ENCODE measurements at regions not wholly inside any gene's neighbourhood (a gene's known extent, or its start where the extent isn't known, plus 50 kb on each side); places are given as distances from the start of the nearest gene placed in this dataset.

DNA sequence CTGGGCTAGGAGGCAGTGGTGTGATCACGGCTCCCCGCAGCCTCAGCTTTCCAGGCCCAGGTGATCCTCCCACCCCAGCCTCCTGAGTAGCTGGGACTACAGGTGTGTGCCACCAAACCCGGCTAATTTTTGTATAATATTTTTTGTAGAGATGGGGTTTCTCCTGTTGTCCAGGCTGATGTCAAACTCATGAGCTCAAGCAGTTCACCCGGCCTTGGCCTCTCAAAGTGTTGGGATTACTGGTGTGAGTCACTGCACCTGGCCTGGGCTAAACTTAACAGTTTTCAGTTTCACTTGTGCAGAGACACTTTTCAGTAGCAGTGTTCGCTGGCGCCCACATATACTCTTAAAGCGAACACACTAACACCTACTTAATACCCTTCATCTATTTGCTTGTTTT lies 205.6 kb upstream of the ZNF608 start:
- 95 to 98% methylated on average over 7 of the region's 7 CpGs for whole genome bisulfite sequencing, 2 donors
- H3K36me3 ChIP-seq = no peaks in the 10 kb centered on the region
- H3K27ac ChIP-seq = no peak overlapping the region
- no peak overlapping the region for H3K4me3 ChIP-seq
- H3K4me1 ChIP-seq = peaks cover 0 to 12% (median 0%) of the 10 kb centered on the region in 4 donors
- TF ChIP-seq, protein P1, sequence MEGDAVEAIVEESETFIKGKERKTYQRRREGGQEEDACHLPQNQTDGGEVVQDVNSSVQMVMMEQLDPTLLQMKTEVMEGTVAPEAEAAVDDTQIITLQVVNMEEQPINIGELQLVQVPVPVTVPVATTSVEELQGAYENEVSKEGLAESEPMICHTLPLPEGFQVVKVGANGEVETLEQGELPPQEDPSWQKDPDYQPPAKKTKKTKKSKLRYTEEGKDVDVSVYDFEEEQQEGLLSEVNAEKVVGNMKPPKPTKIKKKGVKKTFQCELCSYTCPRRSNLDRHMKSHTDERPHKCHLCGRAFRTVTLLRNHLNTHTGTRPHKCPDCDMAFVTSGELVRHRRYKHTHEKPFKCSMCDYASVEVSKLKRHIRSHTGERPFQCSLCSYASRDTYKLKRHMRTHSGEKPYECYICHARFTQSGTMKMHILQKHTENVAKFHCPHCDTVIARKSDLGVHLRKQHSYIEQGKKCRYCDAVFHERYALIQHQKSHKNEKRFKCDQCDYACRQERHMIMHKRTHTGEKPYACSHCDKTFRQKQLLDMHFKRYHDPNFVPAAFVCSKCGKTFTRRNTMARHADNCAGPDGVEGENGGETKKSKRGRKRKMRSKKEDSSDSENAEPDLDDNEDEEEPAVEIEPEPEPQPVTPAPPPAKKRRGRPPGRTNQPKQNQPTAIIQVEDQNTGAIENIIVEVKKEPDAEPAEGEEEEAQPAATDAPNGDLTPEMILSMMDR (IDR thresholded peaks at IDR 0.05) = no peak
- TF ChIP-seq POLR2A (IDR thresholded peaks at IDR 0.05) (no peak), EP300 (IDR thresholded peaks at IDR 0.05) (no peak)
- no peak for DNase-seq (ENCODE audit: low spot score in 2 of 2)
- no peaks in the 10 kb centered on the region for H3K9me3 ChIP-seq
- H3K27me3 ChIP-seq = no peaks in the 10 kb centered on the region

DNA sequence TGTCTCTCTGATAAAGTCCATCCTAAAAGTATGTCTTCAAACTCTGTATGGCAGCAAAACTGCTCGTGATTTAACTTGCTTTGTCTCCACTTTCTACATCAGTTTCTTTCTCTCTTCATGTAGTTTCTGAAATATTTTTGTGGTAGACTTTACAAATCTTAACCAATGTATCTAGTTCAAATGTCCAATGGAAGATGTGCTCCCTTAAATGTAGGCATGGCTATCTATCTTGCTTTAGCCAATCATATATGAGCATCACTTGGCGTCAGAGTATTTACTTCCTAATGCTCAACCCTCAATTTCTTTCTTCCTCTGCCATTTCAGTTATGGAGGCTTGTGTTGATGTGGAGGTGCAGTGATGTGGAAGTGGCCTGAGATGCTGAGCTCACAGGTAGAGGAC lies 206.1 kb upstream of the ZNF608 start:
- H3K9me3 ChIP-seq = no peaks in the 10 kb centered on the region
- H3K27me3 ChIP-seq = no peaks in the 10 kb centered on the region
- H3K4me3 ChIP-seq = no peak overlapping the region
- no peak for DNase-seq (ENCODE audit: low spot score in 2 of 2)
- 97 to 98% methylated on average over 2 of the region's 2 CpGs for WGBS, 2 donors
- H3K4me1 ChIP-seq = peaks cover 0 to 12% (median 0%) of the 10 kb centered on the region in 4 donors
- H3K27ac ChIP-seq = no peak overlapping the region
- no peak for TF ChIP-seq EP300 (IDR thresholded peaks at IDR 0.05)
- TF ChIP-seq, protein P1 (IDR thresholded peaks at IDR 0.05) = no peak
- no peak for TF ChIP-seq POLR2A (IDR thresholded peaks at IDR 0.05)
- H3K36me3 ChIP-seq = no peaks in the 10 kb centered on the region

DNA sequence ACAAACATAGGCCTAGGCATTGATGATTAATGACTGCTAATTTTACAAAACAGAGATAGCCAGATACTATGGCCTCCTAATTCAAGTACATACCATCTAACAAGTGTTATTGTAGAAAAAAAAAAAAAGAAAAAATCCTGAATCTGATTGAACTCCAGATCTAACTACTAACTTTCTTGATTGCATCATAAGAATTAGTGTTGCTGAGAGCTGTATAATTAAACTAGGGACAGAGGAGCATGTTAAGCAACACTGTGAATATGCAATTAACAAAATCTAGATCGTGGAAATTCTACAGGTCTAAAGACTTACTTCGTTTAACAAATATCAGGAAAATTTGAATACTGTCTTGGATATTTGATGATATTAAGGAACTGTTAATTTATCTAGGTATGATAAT lies 208.3 kb upstream of the ZNF608 start:
- TF ChIP-seq EP300 (IDR thresholded peaks at IDR 0.05) = no peak
- TF ChIP-seq POLR2A (IDR thresholded peaks at IDR 0.05) = no peak
- TF ChIP-seq, protein P1 (IDR thresholded peaks at IDR 0.05) = no peak
- H3K27me3 ChIP-seq = no peaks in the 10 kb centered on the region

DNA sequence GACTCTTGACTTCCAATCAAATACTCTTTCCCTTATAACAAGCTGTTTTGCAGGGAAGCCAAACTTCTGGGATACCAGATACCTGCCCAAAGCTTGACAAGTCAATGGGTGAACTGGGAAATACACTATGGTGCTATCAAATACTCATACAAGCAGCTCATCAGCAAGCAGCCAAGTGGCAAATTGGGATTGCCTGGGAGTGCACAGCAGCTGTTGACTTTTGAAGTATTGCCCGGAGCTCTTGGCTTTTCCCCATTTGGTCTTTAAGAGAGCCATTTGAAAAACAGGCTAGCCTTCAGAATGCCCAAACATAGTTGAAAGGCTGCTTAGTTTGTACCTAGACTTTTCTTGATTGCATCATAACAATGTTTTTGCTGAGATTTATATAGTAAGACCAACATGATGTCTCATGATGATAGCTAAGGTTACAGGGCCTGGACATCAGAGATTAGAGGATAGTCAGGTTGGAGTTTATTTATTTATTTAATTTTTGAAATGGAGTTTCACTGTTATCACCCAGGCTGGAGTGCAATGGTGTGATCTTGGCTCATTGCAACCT lies 210.1 kb upstream of the ZNF608 start:
- no peak overlapping the region for H3K27ac ChIP-seq
- TF ChIP-seq EP300 (IDR thresholded peaks at IDR 0.05) (no peak), POLR2A (IDR thresholded peaks at IDR 0.05) (no peak)
- TF ChIP-seq, protein P1 (IDR thresholded peaks at IDR 0.05) = no peak
- no peaks in the 10 kb centered on the region for H3K4me1 ChIP-seq
- no peaks in the 10 kb centered on the region for H3K36me3 ChIP-seq
- WGBS, 2 donors = 68 to 93% methylated on average over 1 of the region's 1 CpG
- H3K27me3 ChIP-seq = no peaks in the 10 kb centered on the region
- no peak overlapping the region for H3K4me3 ChIP-seq
- H3K9me3 ChIP-seq = no peaks in the 10 kb centered on the region
- DNase-seq (ENCODE audit: low spot score in 2 of 2) = no peak

More for the DNA sequence above, 208.3 kb upstream of the ZNF608 start:
- no peaks in the 10 kb centered on the region for H3K36me3 ChIP-seq
- no peaks in the 10 kb centered on the region for H3K9me3 ChIP-seq
- WGBS, 2 donors = 96 to 97% methylated on average over 2 of the region's 2 CpGs
- H3K4me1 ChIP-seq = no peaks in the 10 kb centered on the region
- DNase-seq (ENCODE audit: low spot score in 2 of 2) = no peak
- no peak overlapping the region for H3K27ac ChIP-seq
- no peak overlapping the region for H3K4me3 ChIP-seq

DNA sequence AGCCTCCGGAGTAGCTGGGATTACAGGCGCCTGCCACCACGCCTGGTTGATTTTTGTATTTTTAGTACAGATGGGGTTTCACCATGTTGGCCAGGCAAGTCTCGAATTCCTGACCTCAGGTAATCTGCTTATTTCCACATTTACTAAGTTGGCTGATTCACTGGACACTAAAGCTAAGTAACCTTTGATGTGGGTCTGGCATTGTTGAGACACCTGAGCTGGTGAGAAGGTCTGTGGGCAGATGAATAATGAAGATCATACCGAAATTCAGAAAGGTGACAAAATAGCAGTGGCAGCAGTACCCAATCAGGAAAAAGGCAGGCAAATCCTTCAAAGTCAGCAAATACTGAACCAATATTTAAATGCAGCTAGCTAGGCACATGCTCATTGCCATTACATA lies 210.6 kb upstream of the ZNF608 start:
- H3K4me1 ChIP-seq = no peaks in the 10 kb centered on the region
- no peaks in the 10 kb centered on the region for H3K9me3 ChIP-seq
- 93 to 96% methylated on average over 5 of the region's 5 CpGs for WGBS, 2 donors
- no peaks in the 10 kb centered on the region for H3K36me3 ChIP-seq
- TF ChIP-seq, protein P1 (IDR thresholded peaks at IDR 0.05) = no peak
- TF ChIP-seq POLR2A (IDR thresholded peaks at IDR 0.05) = no peak
- H3K4me3 ChIP-seq = no peak overlapping the region
- no peak overlapping the region for H3K27ac ChIP-seq
- H3K27me3 ChIP-seq = no peaks in the 10 kb centered on the region
- no peak for DNase-seq (ENCODE audit: low spot score in 2 of 2)

Measured in tibial nerve (tissue), 4 donors.